HG03097 (cell line): ENCODE measurements at regions not wholly inside any gene's neighbourhood (a gene's known extent, or its start where the extent isn't known, plus 50 kb on each side); places are given as distances from the start of the nearest gene placed in this dataset.
"Not testable (repeated sequence)": the region's sequence is repeated elsewhere in the genome, so short reads cannot be mapped to it uniquely, and the experiment has no call there.

Source experiments
- ATAC-seq: cut with Tn5 transposase; IDR thresholded peaks from one replicate; pipeline ENCODE4 v1.9.1; 2021; ENCODE audit not compliant: unreplicated experiment, low FRiP score

DNA sequence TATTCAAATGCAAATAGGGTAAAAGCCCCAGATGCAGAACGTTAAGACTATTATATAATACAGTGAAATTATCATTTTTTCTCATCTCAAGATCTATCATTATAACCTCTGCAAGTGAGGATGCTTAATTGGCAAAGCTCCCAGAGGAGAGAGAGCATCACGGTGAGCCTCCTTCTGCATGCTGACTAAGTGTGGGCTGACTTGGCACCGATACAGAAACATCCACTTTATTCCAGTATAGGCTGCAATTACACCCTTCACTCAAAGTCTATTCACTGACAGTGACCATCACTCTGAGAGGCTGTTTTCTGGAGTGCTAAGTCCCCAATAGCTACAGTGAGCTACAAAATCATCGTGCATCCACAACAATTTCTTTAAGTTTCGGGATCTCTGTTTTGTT, 171.1 kb upstream of the NBPF9 start:
- not testable (repeated sequence) for ATAC-seq

DNA sequence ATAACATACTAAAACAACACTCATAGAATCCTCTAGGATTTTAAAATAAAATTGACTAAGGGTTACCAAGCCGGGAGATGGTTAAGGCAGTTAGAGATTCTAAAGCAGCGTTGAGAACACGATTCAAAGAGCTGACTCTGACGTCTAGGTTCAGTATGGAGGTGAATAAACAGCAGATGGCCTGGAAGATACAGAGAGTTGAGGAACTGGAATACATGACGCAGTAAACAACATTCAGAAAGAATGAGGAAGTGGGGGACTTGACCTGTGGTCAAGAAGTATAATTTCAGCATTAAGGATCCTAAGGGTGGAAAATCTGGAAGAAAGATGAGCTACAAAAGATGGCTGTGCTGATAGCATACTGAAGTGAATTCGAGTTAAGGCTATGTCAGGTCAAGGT, 172.5 kb upstream of the NBPF9 start:
- not testable (repeated sequence) for ATAC-seq

DNA sequence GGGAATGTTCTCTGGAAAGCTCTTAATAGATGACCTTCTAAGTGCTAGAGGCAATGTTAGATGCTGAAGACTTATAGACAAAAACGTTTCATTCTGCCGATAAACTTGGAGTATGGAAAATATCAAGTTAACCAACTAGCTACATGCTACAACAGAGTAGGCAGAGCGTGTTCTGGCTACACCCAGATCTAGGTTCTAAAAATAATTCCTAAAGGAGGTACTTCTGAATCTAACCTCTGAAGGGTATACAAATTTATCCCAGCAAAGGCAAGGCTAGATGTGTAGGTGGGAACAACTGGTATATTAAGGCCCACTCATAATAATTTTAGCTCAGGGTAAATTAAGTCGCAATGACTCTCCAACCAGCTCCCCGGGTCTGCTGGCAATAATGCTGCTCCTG, 173.1 kb upstream of the NBPF9 start:
- not testable (repeated sequence) for ATAC-seq

DNA sequence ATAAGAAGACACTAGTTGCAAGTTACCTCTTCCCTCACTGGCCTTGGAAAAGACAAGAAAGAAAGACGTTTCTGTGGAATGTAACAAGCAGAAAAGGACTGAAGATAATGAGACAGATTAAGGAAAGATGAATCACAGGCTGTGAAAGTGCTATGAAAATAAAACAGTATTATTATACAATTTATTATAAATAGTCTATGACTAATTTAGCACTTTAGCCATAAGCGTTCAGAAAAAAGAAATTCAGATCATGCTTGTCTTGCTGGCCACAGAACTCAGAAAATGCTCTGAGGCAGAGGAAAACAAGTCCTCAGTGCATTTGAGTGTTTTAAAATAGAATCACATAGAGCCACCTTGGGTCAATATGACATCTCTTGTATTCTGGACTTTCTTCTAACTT, 174.8 kb upstream of the NBPF9 start:
- not testable (repeated sequence) for ATAC-seq

DNA sequence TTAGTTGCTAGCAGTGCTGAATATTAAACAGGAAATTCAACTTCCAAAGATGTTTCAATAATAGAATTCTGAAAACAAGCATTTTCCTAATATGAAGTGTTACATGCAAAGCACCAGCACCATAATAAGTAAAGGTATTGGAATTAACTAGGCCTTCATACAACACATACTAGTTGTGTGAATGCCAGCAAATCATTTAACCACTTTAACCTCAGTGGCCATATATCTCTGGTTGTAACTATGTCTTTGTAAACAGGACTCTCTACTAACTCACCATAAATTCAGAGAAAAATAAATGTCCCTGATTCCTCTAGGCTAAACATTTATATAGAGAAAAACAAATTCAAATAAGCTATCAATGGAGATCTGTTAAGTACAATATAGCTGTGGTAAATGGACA, 175.7 kb upstream of the NBPF9 start:
- not testable (repeated sequence) for ATAC-seq

DNA sequence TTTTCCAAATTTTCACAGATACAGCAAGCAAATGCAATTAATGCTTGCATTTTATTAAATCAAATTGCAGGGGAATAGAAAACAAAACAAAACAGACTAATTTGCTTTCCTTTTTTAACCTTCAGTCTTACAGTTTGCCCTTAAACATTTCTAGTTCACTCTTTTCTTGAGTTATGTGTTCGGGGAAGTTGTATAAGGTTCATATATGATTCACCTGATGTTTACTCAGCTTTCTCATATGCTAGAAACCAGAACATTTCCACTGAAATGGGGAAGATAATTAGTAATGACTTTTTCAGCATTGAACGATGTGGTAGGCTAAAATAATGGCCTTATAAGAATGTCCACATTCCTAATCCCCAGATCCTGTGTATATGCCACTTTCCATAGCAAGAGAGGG, 176.2 kb upstream of the NBPF9 start:
- not testable (repeated sequence) for ATAC-seq

DNA sequence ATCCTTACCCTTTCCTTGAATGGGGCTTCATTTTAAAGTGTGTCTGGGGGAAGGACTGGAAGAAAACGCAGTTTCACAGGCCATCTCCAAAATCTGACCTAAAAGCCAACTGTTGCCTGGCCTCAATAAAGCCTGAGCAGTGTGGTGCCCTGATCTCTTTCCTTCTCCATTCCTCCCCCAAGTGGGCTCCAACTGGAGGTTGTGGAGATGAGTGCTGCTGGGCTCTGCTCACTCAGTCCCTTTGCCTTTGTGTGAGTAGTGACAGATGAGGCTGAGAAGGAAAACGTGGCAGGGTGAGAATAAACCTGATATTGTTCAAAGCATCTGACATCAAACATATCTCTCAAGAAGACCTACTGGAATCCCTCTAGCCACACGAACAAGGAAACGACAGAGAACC, 181.4 kb upstream of the NBPF9 start:
- not testable (repeated sequence) for ATAC-seq

DNA sequence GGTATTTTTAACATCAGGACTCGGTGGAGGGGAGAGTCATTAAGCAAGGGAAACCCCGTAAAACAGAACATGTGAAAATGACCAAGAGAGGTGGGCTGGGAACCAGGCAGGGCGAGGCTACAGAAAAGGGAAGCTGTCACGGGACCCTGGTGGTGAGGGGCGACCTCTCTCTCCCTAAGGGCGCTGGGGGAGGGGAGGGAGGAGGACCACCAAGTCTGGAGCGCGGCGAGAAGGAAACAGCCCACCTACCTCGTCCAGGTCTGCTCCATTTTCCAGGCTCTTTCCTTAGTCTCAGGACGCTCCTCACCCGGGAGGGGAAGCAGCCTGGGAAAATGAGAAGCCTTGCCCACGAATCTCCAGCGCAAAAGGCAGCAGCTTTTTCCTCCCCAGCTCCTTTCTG, 181.9 kb upstream of the NBPF9 start:
- not testable (repeated sequence) for ATAC-seq

DNA sequence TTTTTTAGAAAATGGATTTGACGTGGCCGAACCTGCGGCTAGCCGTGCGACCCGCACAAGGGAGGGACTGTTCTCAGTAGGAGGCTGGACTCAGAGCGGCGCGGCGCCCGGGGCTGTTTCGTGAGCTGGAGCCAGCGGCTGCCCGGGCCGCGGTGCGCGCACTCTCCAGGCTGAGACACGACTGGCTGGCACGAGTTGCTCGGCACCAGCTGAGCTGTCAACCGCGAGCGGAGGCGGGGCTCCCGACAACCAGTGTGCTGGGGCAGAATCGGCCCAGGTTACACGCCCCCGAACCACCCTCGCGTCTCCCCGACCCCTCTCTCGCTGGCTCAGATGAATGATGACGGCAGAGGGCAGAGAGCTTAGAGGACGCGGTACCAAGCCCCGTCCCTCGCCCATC, 182.3 kb upstream of the NBPF9 start:
- not testable (repeated sequence) for ATAC-seq

DNA sequence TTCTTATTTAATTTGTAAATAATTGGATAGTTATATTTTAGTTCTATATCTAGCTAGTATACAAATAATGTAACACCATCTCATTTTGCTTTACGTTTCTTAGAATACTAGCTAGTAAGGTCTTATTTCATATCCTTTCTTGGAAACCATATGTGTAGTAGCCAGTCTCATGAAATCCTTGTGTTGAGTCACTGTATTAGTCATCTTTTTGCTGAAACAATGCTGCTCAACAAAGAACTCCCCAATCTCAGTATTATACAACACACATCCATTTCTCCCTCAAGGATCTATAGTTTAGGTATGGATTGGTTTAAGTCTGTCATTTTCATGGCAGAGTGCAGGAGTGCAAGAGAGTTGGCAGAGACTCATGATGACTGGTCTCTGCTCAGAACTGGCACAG, 185.2 kb upstream of the NBPF9 start:
- not testable (repeated sequence) for ATAC-seq

DNA sequence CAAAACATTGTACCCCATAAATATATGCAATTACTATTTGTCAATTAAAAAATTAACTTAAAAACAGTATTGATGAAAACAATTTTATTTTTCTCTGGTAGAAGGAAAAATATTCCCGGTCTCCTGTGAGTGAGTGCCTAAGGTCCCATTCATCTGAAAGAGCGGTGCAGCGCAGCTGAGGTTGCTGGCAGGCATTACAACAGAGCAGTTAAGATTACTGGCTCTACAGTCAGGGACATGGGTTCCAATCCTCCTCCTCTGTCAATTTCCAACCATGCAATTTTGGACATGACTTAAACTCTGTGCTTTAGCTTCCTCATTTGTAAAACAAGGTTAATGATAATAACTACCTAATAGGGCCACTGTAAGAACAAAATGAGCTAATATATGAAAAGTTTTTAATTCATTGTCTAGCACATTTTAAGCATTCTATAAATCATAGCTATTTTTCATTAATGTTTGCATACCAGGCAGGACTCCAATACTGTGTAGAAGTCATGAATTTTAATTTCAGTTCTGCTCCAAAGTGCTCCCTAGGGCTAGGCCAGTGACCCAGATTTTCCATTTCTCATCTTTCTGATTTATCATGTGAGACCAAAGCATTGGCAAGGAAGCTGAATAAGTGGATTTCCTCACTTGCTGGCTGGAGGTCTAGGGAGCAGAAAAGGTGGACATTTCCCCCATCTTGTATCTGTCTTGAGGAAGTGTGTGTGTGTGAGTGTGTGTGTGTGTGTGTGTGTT, 174.2 kb upstream of the NBPF19 start:
- not testable (repeated sequence) for ATAC-seq

DNA sequence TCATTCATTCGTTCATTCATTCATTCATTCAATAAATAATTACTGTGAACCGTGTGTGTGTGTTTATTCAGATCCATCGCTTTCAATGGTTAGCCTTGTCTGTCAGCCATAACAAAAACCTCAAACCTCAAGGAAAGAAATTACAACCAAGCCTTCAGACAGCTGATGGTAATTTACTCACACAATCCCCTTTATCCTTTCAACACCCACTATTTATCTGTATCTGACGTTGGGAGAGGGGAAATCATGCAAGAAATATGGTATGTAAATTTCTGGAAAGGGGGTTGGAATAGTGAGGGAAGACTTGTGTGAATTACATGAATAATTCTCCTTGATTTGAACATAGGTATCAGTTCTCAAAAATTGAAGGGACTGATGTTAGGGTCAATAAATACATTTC, 173.6 kb upstream of the NBPF19 start:
- not testable (repeated sequence) for ATAC-seq

DNA sequence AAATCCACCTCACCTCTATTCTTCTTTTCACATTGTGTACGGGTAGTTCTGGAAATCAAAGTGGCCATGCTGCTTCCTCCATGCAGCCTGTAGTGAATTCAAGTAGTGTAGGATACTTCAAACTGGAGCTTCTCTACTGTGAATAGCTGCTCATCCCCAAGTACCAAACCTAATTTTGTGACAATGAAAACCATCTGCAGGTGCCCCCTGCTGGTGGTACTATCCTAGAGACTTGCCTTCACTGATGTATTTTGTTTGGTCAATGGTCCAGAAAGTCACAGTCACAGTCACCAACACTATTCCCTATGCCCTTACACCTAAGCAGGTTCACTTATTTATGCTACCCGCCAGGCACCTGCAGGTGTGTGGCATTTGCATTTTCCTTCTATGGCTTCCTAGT, 170.0 kb upstream of the NBPF19 start:
- not testable (repeated sequence) for ATAC-seq

DNA sequence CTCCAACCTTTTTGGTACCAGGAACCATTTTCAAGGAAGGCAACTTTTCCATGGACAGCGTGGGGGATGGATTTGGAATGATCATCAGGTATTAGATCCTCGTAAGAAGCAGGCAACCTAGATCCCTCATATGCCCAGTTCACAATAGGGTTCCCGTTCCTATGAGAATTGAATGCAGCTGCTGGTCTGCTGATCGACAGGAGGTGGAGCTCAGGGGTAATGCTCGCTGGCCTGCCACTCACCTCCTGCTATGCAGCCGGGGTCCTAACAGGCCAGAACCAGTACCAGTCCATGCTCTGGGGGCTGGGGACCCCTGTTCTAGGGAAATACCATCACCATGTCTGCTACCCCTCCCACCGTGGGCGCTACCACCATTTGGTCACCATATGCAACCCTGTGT, 167.2 kb upstream of the NBPF19 start:
- ATAC-seq: not testable (repeated sequence)

DNA sequence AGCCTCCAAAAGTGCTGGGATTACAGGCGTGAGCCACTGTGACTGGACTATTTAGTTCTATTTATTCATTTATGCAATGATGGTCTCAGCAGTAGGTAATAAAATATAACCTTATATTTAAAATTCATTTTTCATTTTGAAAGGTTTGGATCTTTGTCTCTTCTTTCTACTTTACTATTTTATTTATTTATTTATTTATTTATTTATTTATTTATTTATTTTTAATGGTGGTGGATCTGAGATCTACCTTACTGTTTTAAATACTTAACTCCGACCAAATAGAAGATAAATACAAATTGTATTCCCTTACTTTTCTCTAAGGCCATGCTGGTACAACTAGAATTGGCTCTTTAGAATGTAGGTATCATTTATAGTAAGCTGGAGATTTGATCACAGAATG, 159.9 kb upstream of the NBPF19 start:
- not testable (repeated sequence) for ATAC-seq

DNA sequence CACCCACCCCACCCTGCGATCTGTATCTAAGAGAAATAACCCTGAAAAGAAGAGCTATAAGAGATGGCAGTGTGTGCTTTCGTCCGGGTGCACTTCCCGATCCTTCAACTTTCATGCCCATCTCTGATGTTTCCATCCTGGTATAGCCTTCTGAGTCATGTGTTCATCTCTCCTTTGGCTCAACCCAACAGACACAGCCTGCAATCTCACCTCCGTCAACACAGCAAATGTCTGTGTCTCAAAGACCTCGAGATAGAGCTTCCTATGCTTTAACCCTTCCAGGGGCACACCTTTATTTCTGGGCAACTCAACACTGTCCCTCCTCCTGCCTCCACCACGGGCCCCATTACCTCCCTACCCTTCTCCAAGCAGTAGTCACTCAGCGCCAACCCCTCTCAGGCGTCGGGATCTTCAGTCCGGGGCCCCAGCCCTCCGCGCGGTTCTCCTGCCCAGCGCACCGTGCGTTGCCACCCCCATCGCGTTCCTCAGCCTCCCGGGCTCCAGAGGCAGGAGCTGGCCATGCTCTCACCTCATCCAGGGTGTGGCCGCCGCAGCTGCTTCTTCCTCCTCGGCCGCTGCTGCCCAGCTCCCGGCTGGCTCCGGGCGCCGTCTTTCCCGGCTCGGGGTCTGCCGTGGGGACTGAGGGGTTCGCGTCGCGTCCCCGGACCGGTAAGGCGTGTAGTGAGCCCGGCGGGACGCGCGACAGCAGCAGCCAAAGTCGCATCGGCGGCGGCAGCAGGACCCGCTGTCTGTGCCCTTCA, 153.7 kb upstream of the NBPF19 start:
- ATAC-seq: not testable (repeated sequence)

DNA sequence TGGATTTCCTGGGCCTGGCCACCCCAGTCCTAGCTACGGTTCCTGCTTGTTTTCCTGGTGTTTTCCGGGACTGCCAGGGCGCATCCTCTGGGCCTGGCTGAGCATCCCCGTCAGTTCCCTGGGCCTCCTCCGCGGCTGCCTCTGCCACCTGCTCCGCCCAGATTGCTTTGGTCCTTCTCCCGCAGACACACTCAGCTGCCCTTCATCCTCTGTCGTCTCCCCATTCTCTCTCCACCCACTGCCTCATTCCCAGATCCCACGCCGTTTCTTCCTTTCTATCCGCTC, 153.2 kb upstream of the NBPF19 start:
- not testable (repeated sequence) for ATAC-seq

DNA sequence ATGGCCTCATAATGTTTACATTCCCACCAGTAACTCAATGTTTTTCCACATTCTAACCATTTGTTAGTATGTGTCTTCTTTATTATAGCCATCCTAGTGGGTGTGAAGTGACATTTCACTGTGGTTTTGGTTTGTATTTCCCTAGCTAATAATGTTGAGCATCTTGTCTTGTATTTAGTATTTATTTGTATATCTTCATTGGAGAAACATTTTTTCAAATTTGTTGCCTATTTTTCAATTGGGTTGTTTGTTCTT, 144.8 kb upstream of the NBPF19 start:
- not testable (repeated sequence) for ATAC-seq

DNA sequence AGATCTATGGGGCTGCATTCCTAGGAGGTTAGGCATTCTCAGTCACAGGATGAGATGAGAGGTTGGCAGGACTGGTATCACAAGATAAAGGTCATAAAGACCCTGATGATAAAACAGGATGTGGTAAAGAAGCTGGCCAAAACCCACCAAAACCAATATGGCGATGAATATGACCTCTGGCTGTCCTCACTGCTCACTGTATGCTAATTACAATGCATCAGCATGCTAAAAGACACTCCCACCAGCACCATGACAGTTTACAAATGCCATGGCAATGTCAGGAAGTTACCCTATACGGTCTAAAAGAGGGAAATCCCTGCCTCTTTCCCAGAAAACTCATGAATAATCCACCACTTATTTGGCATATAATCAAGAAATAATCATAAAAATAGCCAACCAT, 138.8 kb upstream of the NBPF19 start:
- ATAC-seq: not testable (repeated sequence)

DNA sequence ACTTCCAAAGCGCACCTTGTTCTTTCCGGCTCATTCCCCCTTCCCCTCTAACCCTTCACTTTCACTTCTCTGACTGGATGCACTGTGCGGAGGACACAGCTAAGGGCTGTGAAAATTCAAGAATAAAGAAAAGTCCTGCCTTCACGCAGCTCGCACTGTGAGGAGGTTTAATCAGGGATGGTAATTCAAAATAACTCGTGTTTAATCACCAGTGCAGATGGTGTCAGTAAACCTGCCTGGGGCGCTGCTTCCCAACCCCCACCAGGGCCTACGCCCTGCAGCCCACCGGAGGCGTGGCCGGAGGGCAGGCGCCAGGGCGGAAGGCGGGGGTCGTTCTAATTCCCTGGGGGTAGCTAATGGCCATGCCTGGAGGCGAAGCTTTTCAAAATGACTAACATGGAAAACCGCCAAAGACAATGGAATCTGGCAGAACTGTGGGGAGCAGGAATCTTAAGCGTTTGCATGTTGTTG, 136.6 kb upstream of the NBPF19 start:
- not testable (repeated sequence) for ATAC-seq

DNA sequence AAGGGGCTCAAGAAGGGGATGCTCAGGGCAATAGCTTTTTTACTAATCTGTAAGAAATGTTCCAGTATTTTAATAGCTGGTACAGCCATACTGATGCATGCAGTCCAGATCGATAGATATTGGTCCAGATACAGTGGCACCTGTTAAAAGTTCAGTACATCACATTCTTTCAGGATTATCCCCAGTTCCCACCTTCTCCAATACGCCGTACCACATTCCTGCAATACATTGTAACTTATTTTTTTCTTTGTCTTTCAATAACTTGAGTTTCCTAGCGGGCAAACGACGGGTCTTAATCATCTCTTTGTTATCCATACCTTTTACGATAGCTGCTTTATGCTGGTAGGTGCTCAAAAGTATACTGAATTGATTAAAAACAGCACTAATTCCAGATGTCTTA, 136.1 kb upstream of the NBPF19 start:
- not testable (repeated sequence) for ATAC-seq

DNA sequence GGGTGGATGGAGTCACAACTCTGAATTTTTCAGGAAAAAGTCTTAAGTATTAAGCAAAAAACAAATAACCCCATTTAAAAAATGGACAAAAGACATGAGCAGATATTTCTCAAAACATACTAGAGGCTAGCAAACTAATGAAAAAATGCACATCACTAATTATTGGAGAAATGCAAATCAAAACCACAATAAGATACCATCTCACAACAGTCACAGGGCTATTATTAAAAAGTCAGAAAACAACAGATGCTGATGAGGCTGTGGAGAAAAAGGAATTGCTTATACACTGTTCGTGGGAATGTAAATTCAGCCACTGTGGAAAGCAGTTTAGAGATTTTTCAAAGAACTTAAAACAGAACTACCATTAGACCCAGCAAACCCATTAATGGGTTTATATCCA, 125.4 kb upstream of the NBPF19 start:
- ATAC-seq: not testable (repeated sequence)
